Esophagus squamous epithelium (tissue), 5 donors: ENCODE measurements at regions not wholly inside any gene's neighbourhood (a gene's known extent, or its start where the extent isn't known, plus 50 kb on each side); places are given as distances from the start of the nearest gene placed in this dataset.

Source experiments
- DNase-seq: peaks from one replicate; lab custom pipeline; 2025; lab: John Stamatoyannopoulos, UW
- H3K27ac ChIP-seq, 4 donors: fragments of 200-600 bp; sonication (generic); one replicate each; pipeline ENCODE4 v1.5.1; 2016 to 2019; ENCODE audit warnings: mild to moderate bottlenecking in 1 of 4
- H3K27me3 ChIP-seq, 4 donors: fragments of 200-600 bp; sonication (generic); 1 replicate in 3 of 4; 2 replicates in 1 of 4; pipeline versions ENCODE4 v1.5.1 to v1.6.0; 2017 to 2021; ENCODE audit warnings: antibody characterized with exemption in 1 of 4
- H3K36me3 ChIP-seq, 3 donors: fragments of 200-600 bp; sonication (generic); one replicate each; pipeline ENCODE4 v1.5.1; 2016 to 2019
- H3K4me1 ChIP-seq, 3 donors: fragments of 200-600 bp; sonication (generic); one replicate each; pipeline ENCODE4 v1.5.1; 2017 to 2019
- H3K4me3 ChIP-seq, 4 donors: fragments of 200-600 bp; sonication (generic); 1 replicate in 3 of 4; 2 replicates in 1 of 4; pipeline ENCODE4 v1.5.1; 2016 to 2019; ENCODE audit warnings: mild to moderate bottlenecking in 2 of 4, moderate library complexity in 1 of 4
- H3K9me3 ChIP-seq, 3 donors: fragments of 200-600 bp; sonication (generic); one replicate each; pipeline ENCODE4 v1.5.1; 2016 to 2019
- POLR2A ChIP-seq, 4 donors: fragments of 450-650 bp; IDR thresholded peaks; one replicate each; pipeline ENCODE4 v1.6.1; 2017; ENCODE audit warnings: antibody characterized with exemption in 4 of 4, mild to moderate bottlenecking in 4 of 4, moderate library complexity in 3 of 4
- WGBS, 2 donors: methylation state at CpG; one replicate each; pipeline ENCODE4 v1.1.5; 2018; 5-methylcytosine and 5-hydroxymethylcytosine counted together
- intact Hi-C: fragments of 100-400 bp; cut with DNase I; formaldehyde crosslinking; loops from one replicate; pipeline ENCODE4 v1.15.0; 2022
- TF ChIP-seq, protein P1 (sequence below), 6 experiments: fragments of 450-650 bp in 4 of 6; fragments of 200-600 bp in 2 of 6; sonication (generic) in 2 of 6; IDR thresholded peaks; one replicate each; pipeline ENCODE4 v1.5.1; 2016 to 2019; ENCODE audit warnings: antibody characterized with exemption in 6 of 6, mild to moderate bottlenecking in 4 of 6, moderate library complexity in 4 of 6
- donor health status: DM: yes; HTN: yes; CAD: no.

DNA sequence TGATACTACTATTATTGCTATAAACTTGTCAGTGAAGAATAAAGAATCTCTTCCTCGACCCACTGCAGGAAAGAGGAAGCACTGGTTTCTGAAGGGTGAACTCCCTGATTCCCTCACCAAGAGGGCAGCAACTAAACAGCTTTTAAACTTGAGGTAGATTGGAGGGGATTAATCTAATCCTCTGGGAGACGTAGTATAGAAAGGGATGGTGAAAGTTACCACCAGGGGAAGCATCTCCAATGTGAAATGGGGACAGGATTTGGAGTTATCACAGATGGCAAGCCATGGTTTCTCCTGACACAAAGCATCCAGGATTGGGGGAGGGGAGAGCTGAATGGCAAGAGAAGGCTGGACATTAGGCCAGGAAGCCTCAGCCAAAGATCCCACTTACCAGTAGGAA lies 62.7 kb upstream of the PTPN13 start:
- TF ChIP-seq POLR2A (IDR thresholded peaks at IDR 0.05): no peak
- TF ChIP-seq, protein P1, sequence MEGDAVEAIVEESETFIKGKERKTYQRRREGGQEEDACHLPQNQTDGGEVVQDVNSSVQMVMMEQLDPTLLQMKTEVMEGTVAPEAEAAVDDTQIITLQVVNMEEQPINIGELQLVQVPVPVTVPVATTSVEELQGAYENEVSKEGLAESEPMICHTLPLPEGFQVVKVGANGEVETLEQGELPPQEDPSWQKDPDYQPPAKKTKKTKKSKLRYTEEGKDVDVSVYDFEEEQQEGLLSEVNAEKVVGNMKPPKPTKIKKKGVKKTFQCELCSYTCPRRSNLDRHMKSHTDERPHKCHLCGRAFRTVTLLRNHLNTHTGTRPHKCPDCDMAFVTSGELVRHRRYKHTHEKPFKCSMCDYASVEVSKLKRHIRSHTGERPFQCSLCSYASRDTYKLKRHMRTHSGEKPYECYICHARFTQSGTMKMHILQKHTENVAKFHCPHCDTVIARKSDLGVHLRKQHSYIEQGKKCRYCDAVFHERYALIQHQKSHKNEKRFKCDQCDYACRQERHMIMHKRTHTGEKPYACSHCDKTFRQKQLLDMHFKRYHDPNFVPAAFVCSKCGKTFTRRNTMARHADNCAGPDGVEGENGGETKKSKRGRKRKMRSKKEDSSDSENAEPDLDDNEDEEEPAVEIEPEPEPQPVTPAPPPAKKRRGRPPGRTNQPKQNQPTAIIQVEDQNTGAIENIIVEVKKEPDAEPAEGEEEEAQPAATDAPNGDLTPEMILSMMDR (IDR thresholded peaks at IDR 0.05): no peak
- 79 to 82% methylated on average over 2 of the region's 2 CpGs for WGBS, 2 donors
- no peaks in the 10 kb centered on the region for H3K4me1 ChIP-seq
- DNase-seq: no peak
- intact Hi-C loops: no loop called here
- H3K4me3 ChIP-seq: no peak overlapping the region
- H3K27me3 ChIP-seq: no peaks in the 10 kb centered on the region
- H3K36me3 ChIP-seq: no peaks in the 10 kb centered on the region
- no peaks in the 10 kb centered on the region for H3K9me3 ChIP-seq
- H3K27ac ChIP-seq: no peak overlapping the region

- WGBS, 2 donors: 64 to 93% methylated on average over 1 of the region's 1 CpG
- no peak for TF ChIP-seq POLR2A (IDR thresholded peaks at IDR 0.05)
- TF ChIP-seq, protein P1 (IDR thresholded peaks at IDR 0.05): no peak
- H3K36me3 ChIP-seq: no peaks in the 10 kb centered on the region
- no peak overlapping the region for H3K4me3 ChIP-seq
- H3K27ac ChIP-seq: no peak overlapping the region
- intact Hi-C loops: no loop called here
- no peak for DNase-seq
- H3K9me3 ChIP-seq: no peaks in the 10 kb centered on the region
- no peaks in the 10 kb centered on the region for H3K27me3 ChIP-seq
- no peaks in the 10 kb centered on the region for H3K4me1 ChIP-seq
These were observed 61.3 kb upstream of the PTPN13 start for GRCh38 chr4:86532851-86533250.

DNA sequence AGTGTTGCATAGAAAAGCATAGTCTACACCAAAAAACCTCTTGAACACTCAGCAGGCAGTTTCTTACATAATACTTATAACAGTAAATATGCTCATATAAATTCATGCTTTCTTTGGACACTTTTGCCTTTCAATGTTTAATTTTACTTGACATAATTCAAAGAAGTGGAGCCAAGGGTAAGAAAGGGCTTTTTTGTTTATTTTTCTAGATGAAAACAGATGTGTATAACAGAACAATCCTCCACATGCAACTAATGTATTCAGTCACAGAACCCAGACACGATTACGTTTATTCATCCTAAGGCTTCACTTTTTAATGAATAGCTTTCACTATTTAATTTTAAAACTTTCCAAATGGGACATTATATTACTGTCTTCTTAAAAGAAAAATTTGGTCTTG lies 58.0 kb upstream of the PTPN13 start:
- Histone ChIP-seq H3K27ac (no peak overlapping the region), H3K4me1 (peaks cover 0 to 1% (median 0%) of the 10 kb centered on the region in 3 donors), H3K36me3 (no peaks in the 10 kb centered on the region), H3K9me3 (no peaks in the 10 kb centered on the region), H3K4me3 (no peak overlapping the region), H3K27me3 (peaks cover 0 to 4% (median 0%) of the 10 kb centered on the region in 4 donors)
- intact Hi-C loops: no loop called here
- 53 to 76% methylated on average over 2 of the region's 2 CpGs for WGBS, 2 donors
- DNase-seq: no peak
- TF ChIP-seq, protein P1 (IDR thresholded peaks at IDR 0.05): no peak
- no peak for TF ChIP-seq POLR2A (IDR thresholded peaks at IDR 0.05)

DNA sequence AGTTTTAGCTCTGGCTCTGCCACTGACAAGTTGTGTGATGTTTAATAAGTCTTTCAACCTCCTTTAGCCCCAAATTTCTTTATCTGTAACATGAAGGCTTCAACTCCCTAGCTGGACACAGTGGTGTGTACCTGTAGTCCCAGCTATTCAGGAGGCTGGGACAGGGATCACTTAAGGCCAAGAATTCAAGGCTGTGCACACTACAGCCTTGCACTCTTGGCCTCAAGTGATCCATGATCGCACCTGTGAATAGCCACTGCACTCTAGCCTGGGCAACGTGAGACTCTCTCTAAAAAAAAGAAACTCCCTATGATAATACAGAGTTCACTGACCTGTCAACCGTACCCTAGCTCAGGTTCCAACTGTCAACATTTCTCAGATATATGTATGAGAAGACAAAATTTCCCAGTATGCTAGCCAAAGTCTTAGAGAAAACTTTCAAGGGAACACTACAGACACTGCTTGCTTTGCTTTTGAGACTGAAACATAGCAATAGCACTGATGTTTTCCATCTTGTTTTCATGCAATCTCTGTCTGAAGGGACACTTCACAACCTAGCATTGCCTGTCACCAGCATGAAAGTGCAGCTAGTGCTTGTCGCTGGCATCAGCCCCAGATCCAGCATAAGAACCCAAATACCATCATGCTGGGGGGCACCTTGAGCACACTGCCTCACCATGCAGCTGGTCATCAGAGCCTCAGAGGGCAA lies 51.6 kb upstream of the PTPN13 start:
- DNase-seq: no peak
- Histone ChIP-seq H3K4me3 (no peak overlapping the region), H3K36me3 (no peaks in the 10 kb centered on the region), H3K4me1 (peaks cover 0 to 5% (median 4%) of the 10 kb centered on the region in 3 donors), H3K27me3 (peaks cover 0 to 5% (median 0%) of the 10 kb centered on the region in 4 donors), H3K9me3 (no peaks in the 10 kb centered on the region), H3K27ac (no peak overlapping the region)
- 75 to 80% methylated on average over 3 to 4 of the region's 4 CpGs for WGBS, 2 donors
- intact Hi-C loops: no loop called here
- no peak for TF ChIP-seq POLR2A (IDR thresholded peaks at IDR 0.05)
- TF ChIP-seq, protein P1 (IDR thresholded peaks at IDR 0.05): no peak

- no peak for DNase-seq
- H3K36me3 ChIP-seq: no peaks in the 10 kb centered on the region
- no peak overlapping the region for H3K4me3 ChIP-seq
- no peak for TF ChIP-seq POLR2A (IDR thresholded peaks at IDR 0.05)
- TF ChIP-seq, protein P1 (IDR thresholded peaks at IDR 0.05): no peak
- peaks cover 0 to 5% (median 4%) of the 10 kb centered on the region in 3 donors for H3K4me1 ChIP-seq
- intact Hi-C loops: no loop called here
- H3K9me3 ChIP-seq: no peaks in the 10 kb centered on the region
- H3K27me3 ChIP-seq: peaks cover 0 to 5% (median 0%) of the 10 kb centered on the region in 4 donors
- H3K27ac ChIP-seq: no peak overlapping the region
- 54 to 77% methylated on average over 2 to 3 of the region's 3 CpGs for WGBS, 2 donors
These were observed 51.0 kb upstream of the PTPN13 start for GRCh38 chr4:86543080-86543479.
